ENCODE measurements at regions not wholly inside any gene's neighbourhood (a gene's known extent, or its start where the extent isn't known, plus 50 kb on each side); places are given as distances from the start of the nearest gene placed in this dataset.

DNA sequence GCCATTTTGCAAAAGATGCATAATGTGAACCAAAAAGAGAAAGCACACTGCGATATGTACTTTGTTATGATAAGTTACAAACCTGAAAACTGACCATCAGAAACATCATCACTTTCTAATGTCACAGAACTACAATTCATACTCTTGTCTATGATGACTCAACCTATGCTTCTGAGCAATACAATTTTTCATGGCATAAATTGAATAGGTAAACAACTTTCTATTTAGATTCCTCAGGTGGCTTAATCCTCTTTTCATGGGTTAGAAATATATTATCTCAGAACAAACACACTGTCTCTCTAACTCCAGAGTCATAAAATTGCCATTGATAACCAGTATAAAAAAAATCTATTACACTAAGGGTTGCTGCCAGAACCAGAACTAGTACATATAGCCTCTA, 1715.0 kb upstream of the FLRT2 start:
- DNase-seq (ENCODE audit: low read depth in 2 of 2) = no peak

DNA sequence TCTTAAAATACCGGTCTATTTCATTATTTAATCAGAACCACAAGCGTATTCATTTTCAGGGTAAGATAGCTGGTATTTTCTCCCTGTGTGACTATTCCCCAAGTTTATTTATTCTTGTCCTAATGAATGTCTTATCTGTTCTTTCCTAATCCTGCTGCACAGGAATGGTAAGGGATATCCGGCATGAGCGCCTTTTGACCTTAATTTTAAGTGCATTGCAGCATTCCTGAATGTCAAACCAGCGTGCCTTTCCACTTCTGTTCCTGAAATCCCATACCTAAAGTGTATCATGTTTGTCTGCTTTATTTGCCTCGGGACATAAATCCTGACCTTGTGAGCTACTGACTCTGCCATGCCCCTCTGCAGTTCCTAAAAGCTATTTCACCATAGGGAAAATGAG, 1713.2 kb upstream of the FLRT2 start:
- no peak for DNase-seq (ENCODE audit: low read depth in 2 of 2)

DNA sequence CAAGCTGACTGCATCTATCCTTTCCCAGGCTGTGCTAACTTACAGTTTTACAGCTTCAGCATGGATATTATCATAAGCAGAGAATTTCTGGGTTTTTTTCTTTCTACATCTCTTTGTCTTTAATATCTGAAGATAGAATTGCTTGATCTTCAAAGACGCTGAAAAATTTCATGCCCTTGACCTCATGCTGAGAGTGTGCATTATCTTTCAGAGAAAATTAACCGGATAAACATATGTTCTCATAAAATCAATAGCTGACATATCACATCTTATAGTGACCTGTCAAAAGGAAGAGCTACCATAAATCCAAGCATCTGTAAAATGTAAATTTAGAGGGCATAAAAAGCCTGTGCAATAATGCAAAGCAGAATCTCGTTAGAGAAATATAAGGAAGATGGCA, 1704.1 kb upstream of the FLRT2 start:
- DNase-seq (ENCODE audit: low read depth in 2 of 2) = no peak

DNA sequence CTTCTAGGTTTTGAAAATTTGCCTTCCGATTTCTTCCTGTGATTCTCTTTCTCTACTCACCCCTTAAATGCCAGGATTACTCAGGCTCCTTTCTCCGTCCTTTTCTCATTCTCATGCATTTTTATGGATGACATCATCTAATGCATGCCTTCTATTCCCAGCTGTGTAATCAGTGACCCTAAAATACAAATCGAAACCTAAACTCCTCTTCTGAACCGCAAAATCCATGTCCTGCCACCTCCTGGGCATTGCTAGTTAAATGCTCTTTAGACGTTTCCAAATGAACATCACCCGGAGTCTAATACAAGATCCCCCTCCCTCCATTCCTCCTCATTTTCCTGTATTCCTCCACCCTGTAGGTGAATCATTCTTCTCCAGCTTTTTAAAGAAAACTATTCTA, 1703.1 kb upstream of the FLRT2 start:
- no peak for DNase-seq (ENCODE audit: low read depth in 2 of 2)

DNA sequence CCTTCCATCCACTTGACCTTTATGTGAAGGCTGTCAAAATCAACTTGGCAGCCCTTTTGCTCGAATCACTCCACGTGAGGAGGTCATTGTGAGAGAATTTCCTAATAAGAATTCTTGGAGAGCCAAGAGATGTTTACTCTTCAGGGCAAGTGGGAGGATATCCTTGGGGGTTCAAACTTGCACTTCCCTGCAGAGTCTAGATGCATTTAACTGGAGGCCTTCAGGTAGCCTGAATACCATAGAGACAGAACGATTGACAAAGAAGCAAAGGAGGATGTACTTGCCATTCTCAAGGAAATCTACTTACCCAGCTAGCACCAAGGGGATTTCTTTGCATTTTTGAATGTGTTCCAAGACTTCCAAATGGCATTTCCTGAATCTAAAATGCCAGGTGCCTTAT, 1702.6 kb upstream of the FLRT2 start:
- DNase-seq (ENCODE audit: low read depth in 2 of 2) = no peak

DNA sequence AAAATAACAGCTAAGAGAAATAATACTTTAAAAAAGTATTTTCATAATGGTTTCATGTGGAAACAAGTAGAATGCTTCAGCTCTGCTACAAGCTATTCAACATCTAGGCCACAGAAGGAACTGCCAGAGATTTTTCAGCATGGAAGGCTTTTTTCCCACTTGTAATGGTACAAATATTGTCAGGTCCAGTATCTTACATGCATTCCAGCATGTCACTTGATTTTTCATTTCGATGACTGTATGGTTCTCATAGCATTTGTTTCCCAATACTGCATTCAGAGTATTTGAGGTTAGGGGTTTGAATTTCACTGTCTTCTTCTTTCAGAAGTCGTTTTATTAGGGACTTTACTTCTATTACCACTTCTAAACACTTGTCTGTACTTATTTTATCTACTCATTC, 1701.5 kb upstream of the FLRT2 start:
- no peak for DNase-seq (ENCODE audit: low read depth in 2 of 2)

DNA sequence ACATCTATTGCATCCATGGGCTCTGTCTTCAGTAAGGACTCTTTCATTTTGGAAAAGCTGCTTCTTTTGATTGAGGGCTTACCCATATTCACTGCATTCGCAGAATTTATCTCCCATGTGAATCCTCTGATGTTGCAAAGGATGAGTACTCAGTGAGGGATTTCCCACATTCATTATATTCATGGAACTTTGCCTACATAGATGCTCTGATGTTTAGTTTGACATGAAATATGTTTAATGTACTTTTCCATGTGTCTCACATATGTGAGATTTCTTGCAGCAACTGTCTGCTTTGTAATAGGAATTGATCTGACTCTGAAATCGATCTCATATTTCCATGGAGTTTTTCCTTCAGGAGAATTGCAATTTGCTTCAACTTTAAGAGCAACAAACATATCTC, 1699.6 kb upstream of the FLRT2 start:
- no peak for DNase-seq (ENCODE audit: low read depth in 2 of 2)

DNA sequence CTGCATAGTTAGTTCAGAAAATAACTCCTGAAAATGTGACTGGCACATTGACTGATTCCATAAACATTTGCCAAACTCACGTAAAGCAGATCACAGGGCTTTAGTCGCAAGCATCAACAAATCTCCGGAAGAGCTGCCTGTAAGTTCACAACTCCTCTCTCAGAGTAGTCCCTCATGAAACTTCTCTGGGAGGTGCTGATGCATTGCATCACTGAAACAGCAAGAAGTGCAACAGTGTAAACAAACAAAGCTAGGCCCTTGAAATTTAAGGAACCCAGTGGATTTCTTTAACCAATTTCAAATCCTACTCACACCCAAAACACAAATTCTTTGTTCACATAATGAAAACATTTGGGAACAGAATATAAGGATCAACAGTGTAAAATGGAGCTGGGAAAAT, 1691.7 kb upstream of the FLRT2 start:
- DNase-seq (ENCODE audit: low read depth in 2 of 2) = no peak

DNA sequence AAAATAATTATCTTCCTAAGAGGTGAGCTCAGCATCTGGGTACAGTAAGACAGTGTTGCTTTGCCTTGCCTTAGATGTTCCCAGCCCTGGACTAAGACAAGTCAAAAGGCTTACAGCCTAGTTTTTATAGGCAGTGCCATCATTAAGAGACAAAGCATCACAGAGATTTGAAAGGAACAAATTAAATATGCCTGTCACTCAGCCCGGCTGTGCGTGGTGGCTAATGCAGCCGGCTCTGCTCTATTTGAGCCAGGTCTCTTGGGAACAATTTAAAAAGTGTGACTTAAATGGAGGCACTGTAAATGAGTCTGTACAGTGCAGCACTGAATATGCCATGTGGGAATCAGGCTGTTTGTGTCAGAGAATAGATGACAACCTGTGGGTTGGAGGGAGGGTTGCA, 1687.4 kb upstream of the FLRT2 start:
- DNase-seq (ENCODE audit: low read depth in 2 of 2) = no peak

DNA sequence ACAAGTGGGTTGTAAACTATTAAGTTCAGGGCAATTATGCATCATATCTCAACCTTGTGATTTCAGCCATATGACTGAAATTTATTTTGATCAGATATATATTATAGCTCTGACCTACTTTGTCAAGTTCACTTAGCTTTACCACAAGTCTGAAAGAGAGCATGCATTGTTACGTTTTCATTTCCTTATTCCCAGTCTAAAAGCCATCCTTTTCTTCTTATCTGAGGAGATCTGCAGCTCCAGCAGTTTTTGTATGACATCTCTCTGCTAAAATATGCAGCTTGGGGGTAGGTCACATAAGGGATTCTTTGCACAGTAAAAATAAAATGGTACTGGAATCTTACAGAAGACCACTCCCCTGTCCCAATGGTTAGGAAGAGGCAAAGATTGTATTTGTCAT, 1682.8 kb upstream of the FLRT2 start:
- DNase-seq (ENCODE audit: low read depth in 2 of 2) = no peak

DNA sequence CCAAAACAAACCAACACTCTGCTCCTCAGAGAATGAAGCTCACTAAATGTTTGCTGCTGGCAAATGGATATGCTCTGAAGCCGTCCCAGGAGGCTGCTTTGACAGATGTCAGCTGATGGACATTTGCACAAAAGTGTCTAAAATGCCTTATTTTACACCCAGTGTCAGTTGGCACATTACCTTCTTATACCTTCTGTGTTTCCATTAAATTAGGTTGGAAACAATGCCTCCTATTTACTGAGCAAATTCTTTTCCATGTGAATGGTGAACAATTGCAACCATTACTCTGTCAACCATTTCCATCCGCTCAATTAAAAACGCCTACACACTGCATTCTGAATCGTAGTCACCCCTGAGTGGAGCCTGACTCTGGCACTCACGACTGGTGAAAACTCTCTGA, 1679.9 kb upstream of the FLRT2 start:
- DNase-seq (ENCODE audit: low read depth in 2 of 2) = no peak

DNA sequence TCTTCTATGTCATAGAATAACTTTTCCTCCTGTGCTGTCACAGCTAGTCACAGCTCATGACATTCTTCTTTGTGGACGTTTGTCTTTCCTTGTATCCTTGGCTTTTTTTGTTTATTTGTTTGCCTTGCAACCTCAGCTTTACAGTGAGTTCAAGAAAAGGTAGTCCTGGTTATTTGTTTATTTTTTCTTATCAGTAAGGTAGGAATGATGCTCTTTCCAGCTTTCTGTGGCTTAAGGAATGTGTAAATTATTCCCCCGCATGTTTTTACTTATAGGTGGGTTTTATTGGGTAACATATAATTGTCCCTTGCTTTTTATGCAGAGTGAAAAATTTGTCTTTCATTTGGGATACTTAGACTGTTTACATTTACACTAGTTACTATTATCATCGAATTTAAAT, 1673.6 kb upstream of the FLRT2 start:
- no peak for DNase-seq (ENCODE audit: low read depth in 2 of 2)

DNA sequence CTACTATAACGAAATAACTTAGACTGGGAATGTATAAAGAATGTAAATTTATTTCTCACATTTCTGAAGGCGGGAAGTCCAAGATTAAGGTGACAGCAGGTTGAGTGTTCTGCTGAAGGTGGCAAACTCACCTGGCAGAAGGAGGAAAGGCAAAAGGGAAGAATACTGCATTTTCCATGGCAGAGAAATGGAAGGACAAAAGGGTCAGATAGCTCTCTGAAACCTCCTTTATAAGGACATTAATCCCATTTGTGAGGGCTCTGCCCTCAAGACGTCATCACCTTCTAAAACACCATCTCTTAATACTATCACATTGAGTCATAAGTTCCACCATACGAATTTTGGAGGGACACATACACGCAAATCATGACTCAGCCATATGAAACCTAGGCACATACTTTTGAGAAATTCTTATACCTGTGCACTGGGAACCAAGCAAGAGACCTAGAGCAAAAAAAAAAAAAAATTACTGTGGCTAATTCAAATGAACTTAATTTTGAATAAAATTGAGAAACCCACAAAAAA, 1669.3 kb upstream of the FLRT2 start:
- no peak for DNase-seq (ENCODE audit: low read depth in 2 of 2)

DNA sequence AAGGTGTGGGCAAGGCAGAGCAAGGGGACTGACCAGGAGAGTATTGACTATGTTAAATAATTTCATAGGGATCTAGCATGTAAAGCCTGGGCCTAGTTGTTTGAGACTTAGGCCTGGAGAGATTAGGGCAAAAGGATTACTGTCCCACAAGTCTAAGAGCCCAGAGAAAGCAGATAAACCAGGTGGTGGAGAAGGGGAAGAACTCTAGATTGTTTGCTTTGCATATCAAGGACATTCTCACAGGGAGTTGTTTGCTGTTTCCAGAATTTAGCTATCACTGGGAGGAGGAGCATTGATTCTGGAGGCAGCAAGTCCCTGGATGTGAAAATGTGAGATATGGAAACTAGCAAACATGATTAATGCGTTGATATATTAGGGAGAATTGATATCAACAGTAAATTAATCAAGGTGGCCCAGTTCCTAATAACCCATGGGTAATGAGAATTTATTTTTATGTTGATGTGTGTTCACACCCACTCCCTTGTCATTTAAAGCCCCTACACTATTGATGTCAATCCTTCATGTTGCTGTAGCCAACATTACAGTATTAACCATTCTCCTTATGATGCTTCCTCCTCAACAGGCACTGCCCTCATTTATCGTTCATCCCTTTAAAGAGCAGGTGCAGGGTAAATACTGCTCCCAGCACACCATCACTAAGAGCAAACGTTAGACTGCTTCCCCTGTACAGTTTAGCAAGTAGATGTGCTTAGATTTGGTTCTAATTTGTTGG, 1666.7 kb upstream of the FLRT2 start:
- DNase-seq (ENCODE audit: low read depth in 2 of 2) = no peak

DNA sequence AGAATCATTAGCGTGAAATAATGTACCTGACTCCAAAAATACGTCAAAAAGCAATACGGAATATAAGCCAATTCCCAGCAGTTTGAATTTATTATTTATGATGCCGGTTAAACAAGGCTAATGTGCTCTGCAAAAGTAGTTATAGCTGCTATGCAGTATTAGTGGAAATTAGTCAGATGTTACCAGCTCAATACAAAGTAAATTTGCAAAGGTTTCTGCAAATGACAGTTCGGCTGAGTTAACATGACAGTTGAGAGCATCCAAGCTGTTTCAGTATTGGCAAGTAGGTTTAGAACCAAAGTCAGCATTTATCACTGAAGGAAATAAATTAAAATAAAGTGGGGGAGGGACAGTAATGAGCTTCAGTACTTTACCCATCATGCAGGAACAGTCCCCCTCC, 1665.8 kb upstream of the FLRT2 start:
- DNase-seq (ENCODE audit: low read depth in 2 of 2) = no peak

DNA sequence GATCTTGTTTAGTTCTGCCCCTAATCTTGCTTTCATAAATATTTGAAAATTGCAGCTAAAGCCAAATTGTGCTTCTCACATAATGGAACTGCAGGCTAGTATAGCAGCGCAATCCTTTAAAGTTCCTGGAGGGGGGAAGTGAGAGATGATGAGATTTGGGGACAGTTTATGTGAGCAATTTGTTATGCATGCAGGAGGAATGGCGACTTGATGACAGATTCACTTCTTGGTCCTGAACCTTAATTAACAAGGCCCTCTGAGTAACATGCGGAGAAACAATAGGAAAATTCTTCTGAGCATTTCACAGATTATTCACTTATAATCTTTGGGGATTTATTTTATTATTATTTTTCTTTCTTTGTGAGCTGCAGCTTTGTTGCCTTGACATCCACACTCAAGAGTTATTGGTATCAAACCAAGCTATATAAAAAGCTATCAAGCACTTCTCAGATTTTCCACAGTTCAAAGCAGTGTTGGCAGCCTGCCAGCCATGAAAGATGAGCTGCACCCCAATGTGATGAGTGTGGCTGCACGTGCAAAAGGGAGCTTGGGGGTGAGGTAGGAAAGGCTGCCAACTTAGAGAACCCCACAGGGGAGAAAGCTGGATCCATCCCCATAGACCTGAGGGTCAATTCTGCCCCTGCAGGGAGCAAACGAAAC, 1662.2 kb upstream of the FLRT2 start:
- DNase-seq (ENCODE audit: low read depth in 2 of 2) = no peak

DNA sequence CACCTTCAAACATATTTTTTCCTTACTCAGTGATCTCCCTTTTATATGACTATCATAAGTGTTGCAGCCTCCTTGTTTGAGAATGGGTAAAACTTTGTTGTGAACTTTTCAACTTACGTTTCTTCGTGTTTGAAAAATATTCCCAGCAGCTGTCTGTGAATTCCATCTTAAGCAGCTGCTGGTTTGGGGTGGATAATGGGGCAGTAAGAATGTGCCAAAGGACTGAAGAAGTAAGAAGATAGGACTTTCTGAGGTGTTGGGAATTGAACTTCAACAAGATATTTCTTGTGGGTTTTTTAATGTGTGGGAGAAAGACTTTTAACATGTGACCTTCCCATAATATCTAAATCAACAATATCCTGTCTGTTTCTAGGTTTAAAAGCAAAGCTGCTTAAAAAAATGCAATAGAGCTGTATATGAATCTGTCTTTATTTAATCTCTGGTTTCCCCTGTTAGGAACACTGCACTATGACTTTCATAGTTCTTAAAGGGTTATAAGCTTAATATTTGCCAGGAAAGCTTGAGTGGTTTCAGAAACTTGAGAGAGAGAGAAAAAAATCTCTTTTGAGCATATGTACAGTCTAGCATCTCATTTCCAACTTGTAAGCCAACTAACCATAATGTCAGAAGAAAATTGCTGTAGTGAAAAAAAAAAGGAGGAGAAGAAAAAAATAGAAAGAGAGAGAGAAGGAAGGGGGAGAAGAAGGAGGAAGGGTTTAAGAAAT, 1659.2 kb upstream of the FLRT2 start:
- DNase-seq (ENCODE audit: low read depth in 2 of 2) = no peak

DNA sequence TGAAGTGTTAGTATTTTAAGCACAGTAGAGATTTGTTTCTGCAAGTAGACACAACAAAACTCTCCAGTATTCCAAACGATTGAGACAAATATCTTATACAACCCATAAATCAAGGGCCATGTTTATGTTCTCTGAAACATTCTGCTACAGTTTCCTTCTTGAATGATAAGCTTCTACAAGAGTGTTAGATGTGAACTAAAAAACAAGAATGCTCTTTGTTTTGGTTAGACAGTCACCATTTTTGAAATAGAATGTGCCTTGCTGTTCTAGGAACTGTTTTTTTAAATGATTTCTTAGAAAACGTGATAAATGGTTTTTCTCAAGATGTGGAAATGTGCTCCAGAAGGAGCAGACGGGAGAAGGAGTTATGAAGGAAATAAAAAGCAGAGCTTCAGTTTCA, 1656.3 kb upstream of the FLRT2 start:
- DNase-seq (ENCODE audit: low read depth in 2 of 2) = no peak

DNA sequence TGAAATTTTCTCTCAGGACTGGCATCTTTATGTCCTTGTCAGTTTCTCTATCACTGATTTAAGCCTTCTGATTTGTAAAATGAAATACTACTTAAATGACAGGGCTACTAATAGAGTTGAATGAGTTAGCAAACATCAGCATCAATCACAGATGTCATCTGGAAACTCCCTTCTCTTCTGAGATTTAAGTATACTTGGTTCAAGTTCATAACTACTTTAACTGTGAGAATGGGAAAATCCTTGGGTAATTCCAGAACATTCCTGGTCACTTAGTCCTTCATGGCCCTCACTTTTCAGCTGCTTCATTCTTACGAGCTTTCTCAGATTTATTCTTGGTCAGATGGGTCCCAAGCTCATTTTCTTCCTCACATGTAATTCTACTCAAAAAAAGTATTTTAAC, 1655.3 kb upstream of the FLRT2 start:
- DNase-seq (ENCODE audit: low read depth in 2 of 2) = no peak

DNA sequence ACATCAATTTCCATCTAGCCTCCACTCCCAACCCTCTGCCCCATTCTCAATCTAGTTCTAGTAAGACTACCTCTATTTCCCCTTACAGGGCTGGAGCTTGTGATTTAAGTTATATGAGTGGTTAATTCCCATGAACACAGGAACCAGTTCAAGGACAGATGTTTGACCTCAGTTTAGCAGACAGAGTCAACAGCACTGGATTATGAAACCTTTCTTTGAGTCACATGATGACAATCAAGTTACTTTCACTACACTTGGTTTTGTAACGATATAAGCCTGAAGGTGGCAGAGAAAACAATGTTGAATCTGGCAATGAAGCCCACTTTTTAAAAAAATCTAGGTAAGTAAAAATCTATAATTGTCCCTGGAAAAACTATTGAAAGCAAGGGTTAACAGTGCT, 1646.2 kb upstream of the FLRT2 start:
- no peak for DNase-seq (ENCODE audit: low read depth in 2 of 2)

DNA sequence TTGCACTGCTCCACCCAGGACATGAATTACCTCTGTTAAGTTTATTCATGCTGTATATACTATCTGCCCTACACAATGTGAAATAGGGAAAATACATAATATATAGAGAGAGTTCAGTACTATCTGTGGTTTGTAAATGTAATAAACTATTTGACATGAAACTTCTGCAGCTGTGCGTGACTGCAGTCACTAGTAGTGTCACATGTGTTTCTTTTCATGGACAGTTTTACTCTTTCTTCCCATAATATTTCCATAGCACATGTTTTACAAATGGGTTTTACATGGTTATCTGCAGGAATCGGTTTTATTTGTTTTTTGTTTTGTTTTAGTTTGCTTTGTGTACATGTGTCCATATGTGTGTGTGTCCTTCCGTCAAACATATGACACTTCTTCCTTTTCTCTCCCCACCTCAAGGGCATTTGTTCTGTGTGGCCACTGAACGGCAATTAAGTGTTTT, 1644.1 kb upstream of the FLRT2 start:
- DNase-seq (ENCODE audit: low read depth in 2 of 2) = no peak

DNA sequence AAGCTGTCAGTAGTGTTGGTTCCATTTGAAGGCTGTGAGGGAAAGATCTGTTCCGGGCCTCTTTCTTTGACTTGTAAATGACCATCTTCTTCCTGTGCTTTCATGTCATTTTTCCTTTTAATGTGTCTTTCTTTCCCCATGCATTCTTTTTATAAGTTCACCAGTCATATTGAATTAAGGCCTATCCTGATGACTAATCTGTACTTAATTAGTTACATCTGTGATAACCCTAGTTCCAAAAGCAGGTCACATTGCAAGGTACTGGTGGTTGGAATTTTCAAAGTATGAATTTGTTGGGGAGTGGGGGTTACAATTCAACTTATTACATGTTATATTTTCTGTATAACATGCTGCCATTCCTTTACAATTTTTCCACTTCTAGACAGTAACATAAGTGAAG, 1642.1 kb upstream of the FLRT2 start:
- no peak for DNase-seq (ENCODE audit: low read depth in 2 of 2)

DNA sequence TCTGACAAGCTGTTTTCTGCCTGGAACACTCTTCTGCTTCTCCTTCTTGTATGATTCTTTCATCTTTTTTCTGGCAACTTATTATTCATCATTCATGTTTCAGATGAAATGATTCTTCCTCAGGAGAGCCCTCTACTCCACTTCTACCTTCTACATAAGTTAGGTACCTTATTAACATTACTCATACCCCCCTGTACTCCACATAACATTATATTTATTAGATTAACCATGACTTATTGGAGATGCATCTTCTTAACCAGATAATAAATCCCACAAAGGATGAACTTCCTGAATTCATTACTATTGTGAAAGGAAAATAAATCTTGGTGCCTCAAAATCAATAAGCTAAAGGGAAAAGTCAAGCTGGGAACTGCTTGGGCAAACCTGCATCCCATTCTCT, 1636.5 kb upstream of the FLRT2 start:
- no peak for DNase-seq (ENCODE audit: low read depth in 2 of 2)

All from stimulated activated CD4-positive, alpha-beta T cell treated with anti-CD3 and anti-CD28 coated beads, Interleukin-1b, Interleukin-23, amount 100 ng/mL, for 4 hours (primary cell).